HG03378 (cell line): ENCODE measurements at regions not wholly inside any gene's neighbourhood (a gene's known extent, or its start where the extent isn't known, plus 50 kb on each side); places are given as distances from the start of the nearest gene placed in this dataset.
"Not testable (repeated sequence)": the region's sequence is repeated elsewhere in the genome, so short reads cannot be mapped to it uniquely, and the experiment has no call there.

ENCODE experiments used
- ATAC-seq: cut with Tn5 transposase; IDR thresholded peaks from one replicate; pipeline ENCODE4 v1.9.1; 2021; ENCODE audit warnings: mild to moderate bottlenecking, moderate library complexity; ENCODE audit not compliant: unreplicated experiment

DNA sequence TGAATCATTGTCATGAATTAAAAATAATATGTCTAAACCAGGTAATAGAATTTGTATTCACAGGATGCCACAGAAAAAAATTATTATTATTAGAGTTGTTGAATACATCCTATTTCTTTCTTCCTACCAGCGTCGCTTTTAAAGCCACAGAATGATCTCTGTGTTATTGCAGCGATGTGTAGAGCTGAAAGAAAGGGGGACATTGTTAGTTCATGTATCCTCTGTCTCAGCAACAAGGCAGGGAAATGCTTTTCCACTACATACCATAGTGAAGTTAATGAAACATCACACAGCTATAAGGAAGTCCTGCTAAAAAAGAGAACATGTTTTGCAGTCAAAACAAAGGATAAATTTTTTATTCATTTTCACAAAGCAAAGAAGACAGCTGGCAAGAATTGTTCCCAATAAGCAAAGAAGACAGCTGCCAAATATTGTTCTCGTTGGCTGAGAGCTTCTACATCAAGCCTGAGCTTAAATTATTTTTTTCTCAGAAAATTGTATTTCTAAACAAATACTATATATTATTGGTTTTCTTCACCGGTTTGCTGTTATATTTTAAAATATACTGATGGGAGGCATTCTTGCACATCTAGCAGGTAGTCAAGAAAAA, 1234.4 kb downstream of the SUCLG1 start:
- no peak for ATAC-seq

DNA sequence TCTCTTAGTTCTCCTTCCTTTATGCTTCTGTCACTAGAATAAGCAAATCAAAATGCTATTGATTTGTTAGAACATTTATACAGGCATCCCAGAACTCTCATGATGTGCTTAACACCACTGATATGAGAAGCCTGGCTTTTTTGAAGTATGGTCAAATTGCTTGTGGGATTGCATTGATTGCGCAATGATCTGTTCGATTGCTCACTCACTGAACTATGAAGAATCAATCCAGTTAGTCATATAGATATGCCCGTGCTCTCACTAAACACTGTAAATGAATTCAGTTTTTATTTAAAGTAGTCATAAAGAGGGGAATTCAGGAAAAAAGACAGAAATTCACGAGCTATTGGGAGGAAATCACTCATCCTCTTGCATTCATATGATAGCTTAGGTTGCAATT, 1237.8 kb downstream of the SUCLG1 start:
- no peak for ATAC-seq

DNA sequence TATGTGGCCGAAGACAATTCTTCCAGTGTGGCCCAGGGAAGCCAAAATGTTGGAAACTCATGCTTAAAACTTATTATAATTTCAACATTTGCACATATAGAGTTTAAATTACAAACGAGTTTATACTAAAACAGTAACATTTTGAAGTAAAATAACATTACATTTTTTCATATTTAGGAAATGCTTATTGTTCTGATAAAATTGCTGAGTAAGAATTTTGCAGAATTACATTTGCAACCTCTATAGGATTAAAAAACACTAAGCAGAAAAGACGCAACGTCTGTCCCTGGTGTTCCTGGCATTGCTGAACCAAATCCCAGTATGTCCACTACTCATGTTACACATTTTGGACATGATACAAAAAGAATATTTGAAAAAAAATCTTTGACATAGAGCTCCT, 1241.2 kb downstream of the SUCLG1 start:
- no peak for ATAC-seq

DNA sequence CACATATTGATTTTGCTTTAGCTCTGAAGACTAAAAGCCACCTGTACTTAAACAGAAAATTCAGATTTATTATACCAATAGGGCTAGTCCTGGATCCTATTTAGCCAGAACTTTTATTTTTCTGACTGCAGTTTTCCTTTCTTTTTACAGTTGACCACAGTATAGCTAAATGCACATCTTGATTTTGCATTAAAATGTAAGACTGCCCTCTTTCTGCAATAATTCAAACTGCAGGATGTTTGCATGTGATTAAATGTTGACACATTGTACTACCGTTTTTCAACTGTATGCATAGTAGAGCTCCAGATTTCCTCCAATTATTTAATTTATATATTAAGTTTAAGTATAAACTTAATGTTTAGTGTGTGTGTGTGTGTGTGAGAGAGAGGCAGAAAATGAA, 1262.9 kb downstream of the SUCLG1 start:
- no peak for ATAC-seq

DNA sequence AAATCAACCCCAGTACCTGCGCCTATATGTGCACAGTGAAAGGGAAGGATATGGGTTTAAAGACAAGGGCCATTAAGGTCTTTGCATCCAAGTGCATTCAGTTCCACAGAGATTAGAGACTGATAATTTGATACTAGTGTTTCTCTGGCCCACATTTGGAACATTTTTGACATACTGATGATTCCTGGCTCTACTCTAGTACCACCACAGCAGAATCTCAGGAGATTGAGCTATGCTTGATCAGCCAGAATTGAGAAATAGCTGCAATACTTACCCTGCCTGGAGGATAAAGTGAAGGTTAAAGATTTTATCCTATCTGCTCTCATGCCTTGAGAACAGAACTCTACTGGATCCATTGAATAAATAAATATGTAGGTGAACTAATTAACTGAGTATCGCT, 1267.8 kb downstream of the SUCLG1 start:
- ATAC-seq = no peak

DNA sequence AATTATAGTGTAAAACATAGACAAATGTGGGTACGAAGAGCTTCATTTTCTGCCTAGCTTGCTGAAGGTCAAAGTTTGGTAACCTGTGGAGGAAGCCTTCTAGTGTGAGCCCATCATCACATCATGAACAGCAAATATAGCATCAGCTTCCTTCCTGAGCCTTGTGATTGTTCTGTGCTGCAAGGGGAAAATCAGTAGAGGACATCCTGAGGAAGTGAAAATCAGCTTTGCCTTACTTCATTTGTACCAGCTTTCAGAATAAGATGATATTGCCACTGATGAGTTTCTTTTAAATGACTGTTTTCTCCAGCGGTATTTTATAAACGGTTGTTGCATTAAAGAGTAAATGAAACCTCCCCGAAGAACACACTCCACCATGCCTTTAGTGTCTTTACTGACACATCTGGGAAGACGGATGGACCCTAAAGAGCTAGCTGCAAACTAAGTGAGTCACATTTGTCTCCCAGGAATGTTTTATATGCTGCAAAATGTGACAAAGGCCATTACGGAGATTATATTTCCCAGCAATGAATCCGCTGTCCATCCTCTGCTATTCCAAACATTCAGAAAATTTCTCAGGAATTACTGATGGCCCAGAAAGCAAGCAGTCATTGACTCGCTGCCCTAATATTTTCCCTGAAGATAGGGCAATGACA, 1272.8 kb downstream of the SUCLG1 start:
- no peak for ATAC-seq

DNA sequence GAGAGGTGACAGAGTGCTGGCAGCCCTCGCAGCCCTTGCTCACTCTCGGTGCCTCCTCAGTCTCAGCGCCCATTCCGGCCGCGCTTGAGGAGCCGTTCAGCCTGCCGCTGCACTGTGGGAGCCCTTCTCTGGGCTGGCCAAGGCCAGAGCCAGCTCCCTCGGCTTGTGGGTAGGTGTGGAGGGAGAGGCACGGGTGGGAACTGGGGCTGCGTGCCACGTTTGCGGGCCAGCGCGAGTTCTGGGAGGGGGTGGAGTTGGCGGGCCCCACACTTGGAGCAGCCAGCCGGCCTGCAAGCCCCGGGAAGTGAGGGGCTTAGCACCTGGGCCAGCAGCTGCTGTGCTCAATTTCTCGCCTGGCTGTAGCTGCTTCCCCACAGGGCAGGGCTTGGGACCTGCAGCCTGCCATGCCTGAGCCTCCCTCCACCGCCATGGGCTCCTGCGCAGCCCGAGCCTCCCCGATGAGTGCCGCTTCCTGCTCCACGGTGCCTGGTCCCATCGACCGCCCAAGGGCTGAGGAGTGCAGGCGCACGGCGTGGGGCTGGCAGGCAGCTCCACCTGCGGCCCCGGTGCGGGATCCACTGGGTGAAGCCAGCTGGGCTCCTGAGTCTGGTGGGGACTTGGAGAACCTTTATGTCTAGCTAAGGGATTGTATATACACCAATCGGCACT, 1278.1 kb downstream of the SUCLG1 start:
- not testable (repeated sequence) for ATAC-seq

DNA sequence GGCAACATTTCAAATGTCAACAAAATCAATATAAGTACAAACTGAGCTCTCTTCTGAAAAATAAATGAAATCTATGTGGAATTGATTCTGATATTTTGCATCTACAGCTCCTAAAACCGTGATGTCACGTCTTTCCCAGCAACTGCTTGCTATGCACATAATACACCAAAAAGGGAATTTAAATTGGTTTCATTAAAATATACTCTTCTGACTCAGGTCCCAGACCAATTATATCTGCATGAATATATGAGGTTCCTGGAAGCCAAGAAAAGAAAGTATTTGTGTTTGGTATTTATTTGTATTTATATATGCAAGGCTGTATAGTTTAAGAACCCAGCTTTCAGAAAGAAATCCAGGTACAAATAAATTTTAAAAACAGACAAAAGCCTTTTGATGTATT, 1282.5 kb downstream of the SUCLG1 start:
- no peak for ATAC-seq

DNA sequence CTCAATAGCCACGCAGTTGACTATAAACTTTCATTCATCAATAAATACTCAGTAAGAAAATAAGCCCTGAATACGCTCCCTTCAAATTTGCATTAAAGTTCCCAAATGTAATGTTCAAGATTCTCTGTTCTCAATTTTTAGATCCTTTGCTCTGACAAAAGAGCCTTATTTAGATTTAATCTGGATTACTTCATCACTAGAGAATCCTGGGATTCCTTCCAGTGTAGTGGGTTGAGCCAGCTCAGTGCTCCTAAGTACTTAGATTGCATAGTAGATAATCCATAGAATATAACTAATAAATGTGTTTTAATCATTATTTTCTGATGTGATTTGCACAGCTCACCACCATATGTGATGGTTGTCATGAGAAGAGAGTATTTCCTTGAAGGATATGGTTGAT, 1286.2 kb downstream of the SUCLG1 start:
- no peak for ATAC-seq

DNA sequence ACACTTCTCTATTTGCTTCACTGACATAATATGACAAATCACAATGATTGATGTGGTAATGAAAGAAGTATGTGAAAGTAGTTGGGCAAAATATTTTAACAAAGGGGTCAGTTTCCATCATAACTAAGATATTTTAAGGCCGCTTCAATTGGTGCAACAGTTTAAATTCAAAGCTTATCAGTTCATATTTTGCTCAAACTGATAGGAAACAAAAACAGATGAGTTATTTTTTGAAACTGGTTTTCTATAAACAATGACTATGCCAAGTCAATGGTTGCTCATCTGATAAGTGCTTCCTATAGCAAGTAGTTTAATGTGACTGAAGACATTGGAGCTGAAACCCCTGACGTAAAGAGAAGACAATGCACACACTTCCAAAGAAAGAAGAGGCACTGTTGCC, 1290.7 kb downstream of the SUCLG1 start:
- ATAC-seq = no peak

DNA sequence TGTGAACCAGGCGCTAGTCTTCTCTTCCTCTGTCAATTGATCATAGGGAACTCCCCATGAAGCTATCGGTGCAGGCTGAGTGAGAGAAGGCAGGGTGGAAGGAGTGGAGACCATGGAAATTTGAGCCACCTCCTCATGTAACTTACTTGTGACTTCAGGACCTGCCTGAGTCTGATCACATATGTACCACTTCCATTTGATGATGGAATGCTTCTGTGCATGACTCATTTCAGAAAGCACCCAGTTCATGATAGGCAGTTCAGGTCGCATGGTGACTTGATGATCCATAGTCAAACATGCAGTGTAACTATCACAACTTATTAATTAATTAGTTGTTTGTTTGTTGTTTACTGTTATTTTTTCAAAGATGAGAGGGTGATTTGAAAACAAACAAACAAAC, 1296.7 kb downstream of the SUCLG1 start:
- no peak for ATAC-seq

DNA sequence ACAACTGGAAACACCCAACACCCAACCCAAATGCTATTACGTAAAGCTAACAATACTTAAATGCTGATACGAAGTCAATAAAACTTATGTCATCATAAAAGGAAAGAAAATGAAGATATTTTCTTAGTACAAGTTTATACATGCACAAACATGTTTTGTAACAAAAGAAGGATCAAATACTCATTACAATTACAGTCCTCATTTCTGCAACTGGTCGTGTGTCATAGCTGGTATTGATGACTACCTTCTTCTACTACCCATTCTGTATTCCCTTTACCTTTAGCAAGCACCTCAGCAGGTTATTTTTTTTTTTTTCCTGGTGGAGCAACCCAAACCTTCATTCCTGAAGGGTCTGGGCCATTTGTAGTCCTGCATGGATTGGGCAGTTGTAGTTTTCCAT, 1298.5 kb downstream of the SUCLG1 start:
- no peak for ATAC-seq

DNA sequence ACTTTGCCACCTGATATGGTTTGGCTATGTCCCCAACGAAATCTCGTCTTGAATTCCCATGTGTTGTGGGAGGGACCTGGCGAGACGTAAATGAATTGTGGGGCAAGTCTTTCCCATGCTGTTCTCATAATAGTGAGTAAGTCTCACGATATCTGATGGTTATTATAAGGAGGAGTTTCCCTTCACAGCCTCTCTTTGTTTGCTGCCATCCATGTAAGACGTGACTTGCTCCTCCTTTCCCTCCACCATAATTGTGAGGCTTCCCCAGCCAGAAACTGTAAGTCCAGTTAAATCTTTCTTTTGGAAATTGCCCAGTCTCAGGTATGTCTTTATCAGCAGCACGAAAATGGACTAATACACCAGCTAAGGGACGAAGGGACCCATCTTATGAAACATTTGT, 1303.3 kb downstream of the SUCLG1 start:
- ATAC-seq = no peak

DNA sequence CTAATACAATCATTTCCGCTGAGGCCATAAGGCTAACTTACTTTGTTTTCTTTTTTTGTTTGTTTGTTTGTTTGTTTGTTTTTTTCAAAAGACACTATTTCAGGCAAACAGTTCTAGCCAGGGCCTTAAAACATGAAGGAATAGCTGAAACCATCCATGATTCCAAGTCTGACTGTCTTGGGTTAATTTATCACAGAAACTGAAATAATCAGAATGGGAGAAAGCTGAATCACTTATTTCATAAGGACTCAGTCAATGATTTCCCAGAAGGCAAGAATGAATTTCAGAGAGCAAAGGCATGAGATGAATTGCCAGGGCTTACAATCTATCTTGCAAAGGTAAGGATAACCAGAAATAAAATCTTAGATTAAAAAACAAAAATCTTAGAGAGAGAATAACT, 1315.1 kb downstream of the SUCLG1 start:
- ATAC-seq = no peak

DNA sequence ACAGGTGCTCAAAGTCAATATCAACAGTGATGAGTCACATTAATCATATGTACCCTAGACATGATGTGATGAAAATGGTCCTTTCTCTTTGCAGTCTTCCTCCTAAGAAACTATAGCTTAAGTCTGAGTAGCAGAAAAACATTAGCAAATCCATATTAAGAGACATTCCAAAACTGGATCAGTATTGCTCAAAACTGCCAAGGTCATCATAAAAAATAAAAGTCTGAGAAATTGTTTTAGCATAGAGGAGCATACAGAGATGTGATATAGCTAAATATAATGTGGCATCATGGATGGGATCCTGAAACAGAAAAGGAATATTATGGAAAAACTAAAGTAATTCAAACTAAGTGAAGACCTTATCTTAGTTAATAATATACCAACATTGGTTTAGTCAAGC, 1316.1 kb downstream of the SUCLG1 start:
- ATAC-seq = no peak

DNA sequence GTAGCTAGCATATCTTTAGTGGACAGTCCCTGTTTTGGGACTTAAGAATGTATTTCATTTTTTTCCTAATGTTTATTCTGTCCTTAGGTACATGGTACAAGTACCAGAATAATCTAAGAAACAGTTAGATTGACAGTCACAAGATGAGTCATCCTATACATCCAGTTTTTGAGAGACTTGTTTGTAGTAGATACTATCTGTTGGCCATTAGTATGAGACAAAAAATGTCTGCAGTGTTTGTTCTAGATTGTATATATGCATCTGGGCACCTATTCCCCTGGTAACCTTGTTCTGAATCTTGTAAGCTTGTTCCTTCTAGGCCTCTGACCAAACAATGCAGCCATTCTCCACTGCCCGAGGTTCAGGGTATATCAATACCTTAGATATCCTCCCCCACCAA, 1343.5 kb downstream of the SUCLG1 start:
- no peak for ATAC-seq

DNA sequence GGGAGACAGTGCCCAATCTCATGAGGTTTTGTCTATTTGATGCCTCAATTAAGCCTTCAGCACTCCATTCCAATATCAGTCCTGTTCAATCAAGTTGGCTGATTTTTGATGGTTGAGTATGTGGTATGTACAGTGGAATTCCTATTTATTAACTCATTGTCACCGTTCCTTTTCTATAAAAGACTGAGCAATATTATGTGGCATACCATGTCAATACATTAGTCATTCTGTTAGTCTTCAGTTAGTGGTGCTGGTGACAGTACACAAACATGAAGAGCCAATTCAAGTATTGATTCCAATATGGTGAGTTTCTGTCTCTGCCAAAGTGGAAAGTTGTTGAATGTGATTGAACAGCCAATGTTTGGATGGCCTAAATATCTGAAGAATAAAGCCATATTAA, 1343.9 kb downstream of the SUCLG1 start:
- ATAC-seq = no peak

DNA sequence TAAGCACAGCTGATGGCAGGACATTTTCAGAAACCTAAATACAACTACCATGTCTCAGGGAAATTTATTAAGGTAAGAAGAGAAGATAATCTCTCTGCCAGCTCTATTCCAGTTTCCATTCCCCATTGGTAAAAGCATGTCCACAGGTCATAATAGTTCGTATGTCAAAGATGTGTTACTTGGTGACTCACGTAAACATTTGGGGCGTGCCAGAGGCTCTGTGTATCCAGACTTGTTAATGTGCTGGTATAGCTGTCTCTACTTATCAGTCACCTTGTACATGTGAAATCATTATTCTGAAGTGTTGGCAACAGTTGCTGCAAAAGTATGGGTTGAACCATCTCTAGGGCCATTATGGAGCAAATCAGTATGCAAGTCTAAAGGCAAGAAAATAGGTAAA, 1345.1 kb downstream of the SUCLG1 start:
- no peak for ATAC-seq

DNA sequence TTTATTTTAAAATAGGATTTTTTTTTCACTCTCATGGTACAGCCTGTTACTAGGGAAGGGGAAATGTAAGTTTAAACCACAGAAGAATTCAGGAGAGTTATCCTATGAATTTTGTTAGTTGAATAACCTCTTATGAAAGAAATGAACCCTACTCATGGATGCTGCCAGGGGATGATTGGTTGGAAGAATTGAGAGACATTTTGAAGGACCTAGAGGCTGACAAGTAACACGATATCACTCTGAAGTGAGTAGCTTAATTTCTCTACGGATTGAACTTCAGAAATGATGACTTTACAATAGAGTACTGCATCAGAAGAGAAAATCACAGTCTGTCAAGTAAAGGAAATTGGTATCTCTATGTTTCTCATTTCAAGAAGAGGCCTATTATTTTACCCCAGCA, 1346.2 kb downstream of the SUCLG1 start:
- ATAC-seq = no peak

DNA sequence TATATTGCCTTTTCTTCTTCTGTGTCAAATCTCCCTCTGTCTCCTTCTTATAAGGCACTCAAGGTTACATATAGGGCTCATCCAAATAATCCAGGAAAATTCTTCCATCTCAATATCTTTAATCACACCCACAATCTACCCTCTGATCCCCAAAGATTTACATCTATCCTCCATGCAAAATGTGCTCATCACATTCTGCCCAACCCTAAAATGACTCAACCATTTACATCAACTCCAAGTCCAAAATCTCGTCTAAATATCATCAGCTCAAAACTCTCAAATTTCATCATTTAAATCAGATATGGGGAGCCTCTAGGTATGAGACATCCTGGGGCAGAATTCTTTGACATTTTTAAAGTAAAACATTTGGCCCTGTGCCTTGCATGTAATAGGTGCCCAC, 1349.8 kb downstream of the SUCLG1 start:
- ATAC-seq = no peak

DNA sequence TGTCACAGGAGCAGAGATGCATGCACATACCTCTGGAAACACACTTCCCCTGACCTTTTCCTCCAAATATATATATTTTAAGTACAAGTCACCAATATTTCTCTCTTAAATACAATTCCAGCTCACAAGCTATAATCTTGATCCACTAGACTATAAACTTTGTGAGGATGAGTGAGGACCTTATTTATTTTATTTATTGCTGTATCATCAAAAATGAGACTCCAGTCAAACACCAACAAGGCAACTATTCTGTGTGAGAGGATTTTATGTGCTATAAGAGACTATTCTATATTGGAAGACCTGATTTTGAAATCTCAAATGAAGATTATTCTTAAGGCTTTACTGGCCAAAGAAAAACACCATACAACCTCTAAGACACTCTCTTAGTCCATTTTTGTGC, 1352.2 kb downstream of the SUCLG1 start:
- no peak for ATAC-seq

DNA sequence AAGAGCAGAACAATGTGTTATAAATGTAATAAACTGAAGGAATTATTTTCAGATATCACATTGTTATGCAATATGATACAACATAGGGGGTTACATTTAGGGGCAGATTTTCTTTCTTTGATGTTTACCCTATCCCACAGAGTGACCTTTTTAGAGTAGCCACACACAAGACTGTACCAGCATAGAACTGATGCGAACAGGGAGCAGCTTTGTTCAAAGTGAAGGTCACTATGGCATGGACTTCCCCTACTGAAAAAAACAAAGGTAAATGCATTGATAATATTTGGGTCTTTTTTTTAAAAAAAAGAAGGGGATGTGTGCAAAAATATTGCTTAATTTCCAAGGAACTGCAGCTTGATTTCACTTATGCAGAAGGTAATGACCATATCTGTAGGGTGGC, 1354.9 kb downstream of the SUCLG1 start:
- no peak for ATAC-seq

DNA sequence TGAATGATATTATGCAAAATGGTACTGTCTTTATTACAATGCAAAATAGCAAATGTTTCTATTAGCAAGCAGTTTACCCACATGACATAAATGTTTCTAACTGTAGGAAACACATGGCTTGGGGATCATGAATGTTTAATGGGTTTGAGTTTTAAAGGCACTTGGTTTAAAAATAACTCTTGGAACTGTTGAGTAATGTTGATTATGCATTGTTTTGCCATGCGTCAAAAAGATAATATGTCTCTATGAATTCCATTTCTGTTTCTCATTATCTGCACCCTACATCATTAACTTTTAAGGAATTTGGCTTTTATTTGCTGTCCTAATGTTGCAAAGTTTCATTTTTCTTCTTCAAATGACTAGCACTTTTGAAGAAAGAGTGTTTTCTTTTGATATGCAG, 1355.5 kb downstream of the SUCLG1 start:
- ATAC-seq = no peak
